ENCODE measurements at regions not wholly inside any gene's neighbourhood (a gene's known extent, or its start where the extent isn't known, plus 50 kb on each side); places are given as distances from the start of the nearest gene placed in this dataset.

DNA sequence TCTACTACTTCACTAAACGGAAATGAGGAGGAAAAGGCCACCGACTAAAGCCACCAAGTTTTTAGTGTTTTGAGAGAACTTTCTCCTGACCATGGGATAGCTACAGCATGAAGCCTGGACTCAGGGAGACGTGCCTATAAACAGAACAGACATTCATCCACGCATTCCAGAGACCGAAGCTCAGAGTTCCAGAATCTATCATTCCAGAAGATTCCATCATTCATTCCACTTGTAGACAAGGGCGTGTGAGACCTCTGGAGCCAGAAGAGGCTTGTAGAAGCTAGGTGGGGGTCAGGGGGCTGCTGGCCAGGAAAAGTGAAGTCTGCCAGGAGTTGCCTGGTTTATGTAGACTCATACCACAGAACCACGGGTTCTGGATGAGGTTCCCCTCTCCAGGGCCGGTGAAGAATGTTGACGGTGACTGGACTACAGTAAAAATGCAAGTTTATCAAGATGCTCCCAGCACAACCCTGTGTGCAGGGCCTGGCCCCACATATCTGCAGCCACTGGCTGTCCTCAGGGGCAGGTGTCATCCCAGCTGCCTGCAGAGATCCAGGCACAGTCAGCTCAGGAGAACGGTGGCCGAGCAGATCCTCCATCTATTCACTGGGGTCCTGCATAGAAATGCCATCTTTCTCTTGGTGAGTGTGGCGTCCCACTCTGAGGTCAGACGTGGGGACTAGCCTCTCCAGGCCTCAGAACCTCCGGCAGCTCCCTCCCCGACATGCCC lies 215.7 kb downstream of the USP6NL start:
- Mint-ChIP-seq H3K36me3 (ENCODE audit: insufficient read depth, unreplicated experiment) (no peaks in the 10 kb centered on the region), H3K4me3 (ENCODE audit: unreplicated experiment) (no peak overlapping the region), H3K27me3 (ENCODE audit: insufficient read depth, unreplicated experiment) (peaks cover 27% of the 10 kb centered on the region), H3K4me1 (ENCODE audit: insufficient read depth, unreplicated experiment) (no peaks in the 10 kb centered on the region), H3K27ac (ENCODE audit: low read depth, unreplicated experiment) (no peak overlapping the region), H3K9me3 (ENCODE audit: unreplicated experiment) (peaks cover 5% of the 10 kb centered on the region)
- POLR2A ChIA-PET, result no interaction called here
- no TSS peak for BruUV-seq (replicated peaks)
- DNase-seq (ENCODE audit: unreplicated experiment), result no peak
- TF ChIP-seq, protein P1, sequence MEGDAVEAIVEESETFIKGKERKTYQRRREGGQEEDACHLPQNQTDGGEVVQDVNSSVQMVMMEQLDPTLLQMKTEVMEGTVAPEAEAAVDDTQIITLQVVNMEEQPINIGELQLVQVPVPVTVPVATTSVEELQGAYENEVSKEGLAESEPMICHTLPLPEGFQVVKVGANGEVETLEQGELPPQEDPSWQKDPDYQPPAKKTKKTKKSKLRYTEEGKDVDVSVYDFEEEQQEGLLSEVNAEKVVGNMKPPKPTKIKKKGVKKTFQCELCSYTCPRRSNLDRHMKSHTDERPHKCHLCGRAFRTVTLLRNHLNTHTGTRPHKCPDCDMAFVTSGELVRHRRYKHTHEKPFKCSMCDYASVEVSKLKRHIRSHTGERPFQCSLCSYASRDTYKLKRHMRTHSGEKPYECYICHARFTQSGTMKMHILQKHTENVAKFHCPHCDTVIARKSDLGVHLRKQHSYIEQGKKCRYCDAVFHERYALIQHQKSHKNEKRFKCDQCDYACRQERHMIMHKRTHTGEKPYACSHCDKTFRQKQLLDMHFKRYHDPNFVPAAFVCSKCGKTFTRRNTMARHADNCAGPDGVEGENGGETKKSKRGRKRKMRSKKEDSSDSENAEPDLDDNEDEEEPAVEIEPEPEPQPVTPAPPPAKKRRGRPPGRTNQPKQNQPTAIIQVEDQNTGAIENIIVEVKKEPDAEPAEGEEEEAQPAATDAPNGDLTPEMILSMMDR (IDR thresholded peaks at IDR 0.05; ENCODE audit: unreplicated experiment), result no peak
- CTCF ChIA-PET, result no interaction called here
- intact Hi-C loops (cut with micrococcal nuclease), result no loop called here

DNA sequence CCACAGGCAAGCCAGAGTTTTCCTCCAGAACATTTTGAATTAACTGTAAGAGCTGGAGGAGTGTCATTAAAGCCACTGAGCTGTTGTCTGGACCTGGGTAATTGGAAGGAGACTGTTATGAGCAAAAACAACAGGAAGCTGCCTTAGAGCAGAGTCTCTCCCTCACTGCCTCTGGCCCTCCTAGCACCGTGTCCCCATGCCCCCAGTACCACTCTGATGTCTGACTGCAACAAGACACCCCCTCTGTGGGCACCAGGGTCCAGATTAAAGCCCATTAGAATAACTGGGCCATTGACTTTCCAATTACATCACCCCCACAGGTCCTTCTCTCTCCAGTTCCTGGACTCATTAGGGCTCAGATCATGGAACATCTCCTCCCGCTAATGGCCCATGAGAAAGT lies 216.3 kb downstream of the USP6NL start:
- ChIA-PET POLR2A (no interaction called here), CTCF (no interaction called here)
- peaks cover 5% of the 10 kb centered on the region for H3K9me3 Mint-ChIP-seq (ENCODE audit: unreplicated experiment)
- BruUV-seq (replicated peaks), result no TSS peak
- no peaks in the 10 kb centered on the region for H3K4me1 Mint-ChIP-seq (ENCODE audit: insufficient read depth, unreplicated experiment)
- H3K36me3 Mint-ChIP-seq (ENCODE audit: insufficient read depth, unreplicated experiment), result no peaks in the 10 kb centered on the region
- H3K4me3 Mint-ChIP-seq (ENCODE audit: unreplicated experiment), result no peak overlapping the region
- no peak overlapping the region for H3K27ac Mint-ChIP-seq (ENCODE audit: low read depth, unreplicated experiment)
- intact Hi-C loops (cut with micrococcal nuclease), result no loop called here
- peaks cover 27% of the 10 kb centered on the region for H3K27me3 Mint-ChIP-seq (ENCODE audit: insufficient read depth, unreplicated experiment)
- no peak for DNase-seq (ENCODE audit: unreplicated experiment)
- TF ChIP-seq, protein P1 (IDR thresholded peaks at IDR 0.05; ENCODE audit: unreplicated experiment), result no peak

DNA sequence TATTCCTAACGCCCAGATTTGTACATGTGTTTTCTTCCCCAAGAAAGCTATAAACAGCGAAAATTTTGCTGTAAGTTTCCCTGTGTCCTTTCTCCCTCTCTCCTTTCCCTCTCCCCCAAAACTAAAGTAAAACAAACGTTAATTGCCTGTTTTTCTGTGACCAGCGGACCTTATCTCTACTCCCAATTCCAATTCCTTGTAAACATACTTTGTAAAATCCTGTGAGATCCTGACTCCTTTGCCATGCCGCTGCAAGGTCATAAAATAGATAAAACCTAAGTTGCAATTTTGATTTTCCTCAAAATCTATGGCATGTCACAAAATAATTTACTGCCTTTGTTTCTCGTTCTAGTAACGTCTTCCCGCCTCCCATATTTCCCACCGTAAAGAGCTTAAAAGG lies 217.6 kb downstream of the USP6NL start:
- no peaks in the 10 kb centered on the region for H3K4me1 Mint-ChIP-seq (ENCODE audit: insufficient read depth, unreplicated experiment)
- CTCF ChIA-PET, result no interaction called here
- H3K27me3 Mint-ChIP-seq (ENCODE audit: insufficient read depth, unreplicated experiment), result peaks cover 27% of the 10 kb centered on the region
- intact Hi-C loops (cut with micrococcal nuclease), result no loop called here
- TF ChIP-seq, protein P1 (IDR thresholded peaks at IDR 0.05; ENCODE audit: unreplicated experiment), result no peak
- H3K9me3 Mint-ChIP-seq (ENCODE audit: unreplicated experiment), result peaks cover 5% of the 10 kb centered on the region
- H3K27ac Mint-ChIP-seq (ENCODE audit: low read depth, unreplicated experiment), result no peak overlapping the region
- POLR2A ChIA-PET, result no interaction called here
- no peaks in the 10 kb centered on the region for H3K36me3 Mint-ChIP-seq (ENCODE audit: insufficient read depth, unreplicated experiment)
- no peak for DNase-seq (ENCODE audit: unreplicated experiment)
- H3K4me3 Mint-ChIP-seq (ENCODE audit: unreplicated experiment), result no peak overlapping the region
- no TSS peak for BruUV-seq (replicated peaks)

DNA sequence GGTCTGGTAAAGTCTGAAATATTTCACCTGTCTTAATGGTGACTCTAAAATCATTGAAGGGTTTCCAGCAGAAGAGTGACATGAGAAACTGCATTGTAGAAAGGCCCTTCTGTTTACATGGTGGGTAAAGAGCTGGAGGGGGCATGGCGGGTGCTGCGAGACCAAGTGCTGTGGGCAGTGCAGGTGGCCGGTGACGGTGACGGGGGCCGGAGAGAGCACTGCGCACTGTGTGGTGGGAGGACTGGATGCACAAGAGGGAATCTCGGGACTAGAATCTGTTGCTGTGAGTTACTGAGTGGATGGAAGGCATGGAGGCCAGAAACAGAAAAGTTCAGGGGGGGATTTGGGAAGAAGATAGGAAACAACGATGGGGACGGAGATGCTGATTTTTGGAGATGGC lies 218.7 kb downstream of the USP6NL start:
- Mint-ChIP-seq H3K27me3 (ENCODE audit: insufficient read depth, unreplicated experiment) (peaks cover 27% of the 10 kb centered on the region), H3K27ac (ENCODE audit: low read depth, unreplicated experiment) (no peak overlapping the region), H3K9me3 (ENCODE audit: unreplicated experiment) (peaks cover 5% of the 10 kb centered on the region), H3K4me1 (ENCODE audit: insufficient read depth, unreplicated experiment) (no peaks in the 10 kb centered on the region), H3K4me3 (ENCODE audit: unreplicated experiment) (no peak overlapping the region), H3K36me3 (ENCODE audit: insufficient read depth, unreplicated experiment) (no peaks in the 10 kb centered on the region)
- POLR2A ChIA-PET, result no interaction called here
- no TSS peak for BruUV-seq (replicated peaks)
- intact Hi-C loops (cut with micrococcal nuclease), result no loop called here
- DNase-seq (ENCODE audit: unreplicated experiment), result no peak
- TF ChIP-seq, protein P1 (IDR thresholded peaks at IDR 0.05; ENCODE audit: unreplicated experiment), result no peak
- CTCF ChIA-PET, result no interaction called here

Measured in MCF 10A (cell line).